ENCODE measurements at regions not wholly inside any gene's neighbourhood (a gene's known extent, or its start where the extent isn't known, plus 50 kb on each side); places are given as distances from the start of the nearest gene placed in this dataset.

GRCh38 chr4:127139788-127140286, 492.9 kb upstream of the INTU start:
- no peak for TF ChIP-seq CTCF (IDR thresholded peaks at IDR 0.05)

GRCh38 chr4:127140306-127140705, 492.5 kb upstream of the INTU start:
- TF ChIP-seq CTCF (IDR thresholded peaks at IDR 0.05), result no peak

GRCh38 chr4:127141856-127142255, 490.9 kb upstream of the INTU start:
- no peak for TF ChIP-seq CTCF (IDR thresholded peaks at IDR 0.05)

DNA sequence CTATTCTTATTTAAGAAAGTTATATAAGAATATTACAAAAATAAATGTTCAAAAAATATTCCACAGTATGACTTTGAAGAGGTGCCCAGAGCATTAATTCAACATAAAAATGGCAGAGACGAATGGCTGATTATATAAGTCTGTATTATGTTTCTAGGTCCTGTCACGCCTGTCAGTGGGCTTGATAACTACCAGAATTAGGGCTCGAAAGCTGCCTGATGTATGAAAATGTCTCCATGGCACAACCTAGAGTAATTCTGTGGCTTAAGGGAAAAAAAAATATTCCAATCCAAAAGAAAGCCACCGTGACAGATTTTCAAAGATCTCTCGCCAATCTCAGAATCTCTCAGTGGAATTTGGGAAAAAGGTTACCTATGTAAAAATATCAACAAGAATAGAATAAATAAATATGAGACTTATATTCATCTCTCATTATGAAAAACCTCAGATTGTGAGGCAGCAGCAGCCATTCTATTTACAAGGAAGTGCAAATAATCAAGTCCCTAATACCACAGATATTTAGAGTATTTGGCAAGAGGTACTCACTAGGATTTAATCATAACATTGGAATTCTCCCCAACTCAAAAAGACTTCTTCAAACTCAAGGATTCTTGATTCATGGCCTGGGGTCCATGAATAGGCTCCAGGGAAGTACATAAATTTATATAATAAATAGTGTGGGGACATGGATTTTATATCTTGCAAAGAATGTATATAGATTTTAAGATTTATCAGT, 489.1 kb upstream of the INTU start:
- TF ChIP-seq CTCF (IDR thresholded peaks at IDR 0.05), result no peak

DNA sequence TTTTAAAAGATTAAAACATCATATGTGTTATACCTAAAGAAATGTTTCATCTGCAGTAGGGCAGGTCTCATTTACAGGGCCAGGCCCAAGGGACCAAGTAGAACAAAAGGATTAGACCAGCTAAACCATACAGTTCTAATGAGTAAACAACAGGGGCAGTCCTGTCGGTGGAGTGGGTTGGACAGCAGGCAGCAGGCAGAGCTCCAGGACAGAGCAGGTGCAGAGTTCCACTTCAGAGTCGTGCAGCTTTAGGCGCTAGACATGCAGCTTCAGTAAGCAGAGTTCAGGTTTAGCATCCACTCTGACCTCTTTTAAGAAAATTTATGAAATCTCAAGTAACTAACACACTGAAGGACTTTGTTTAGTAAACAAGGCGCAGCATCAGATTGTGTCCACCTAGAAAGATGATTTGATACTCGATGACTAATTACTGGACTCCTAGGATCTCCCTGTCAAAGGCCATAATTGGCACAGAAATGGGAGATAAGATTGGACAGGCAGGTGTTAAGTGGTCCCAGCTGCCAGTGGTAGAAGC, 487.7 kb upstream of the INTU start:
- TF ChIP-seq CTCF (IDR thresholded peaks at IDR 0.05), result no peak

- no peak for TF ChIP-seq CTCF (IDR thresholded peaks at IDR 0.05)
Measured at GRCh38 chr4:127148165-127148564, 484.6 kb upstream of the INTU start.

DNA sequence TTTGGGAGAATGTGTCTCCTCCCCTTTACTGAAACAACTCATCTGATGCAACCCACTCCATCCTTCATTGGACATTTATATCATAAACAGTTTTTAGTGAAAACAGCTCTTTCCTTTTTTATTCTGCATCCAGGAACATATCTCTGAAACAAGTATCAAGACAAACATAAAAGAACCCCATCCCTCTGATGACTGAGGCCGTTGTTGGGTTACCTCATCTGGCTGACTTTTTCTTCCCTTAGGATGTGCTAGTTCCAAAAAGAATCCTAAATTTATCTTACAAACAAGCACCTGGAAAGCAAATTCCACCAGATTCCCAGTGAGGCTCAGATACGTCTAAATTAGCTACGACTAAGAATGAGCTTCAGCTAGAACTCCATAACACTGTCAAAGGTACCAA, 483.7 kb upstream of the INTU start:
- TF ChIP-seq CTCF (IDR thresholded peaks at IDR 0.05), result no peak
